Type B pancreatic cell (in vitro differentiated cells): ENCODE measurements at regions not wholly inside any gene's neighbourhood (a gene's known extent, or its start where the extent isn't known, plus 50 kb on each side); places are given as distances from the start of the nearest gene placed in this dataset.

ENCODE experiments used
- DNase-seq: peaks from one replicate; pipeline ENCODE4 v3.0.0; 2021; ENCODE audit warnings: mixed read lengths; ENCODE audit not compliant: unreplicated experiment; ENCODE audit errors: extremely low spot score
- H3K27ac Mint-ChIP-seq: 2 replicates; pipeline ENCODE4 v1.8.0; 2021; ENCODE audit warnings: mild to moderate bottlenecking, mixed read lengths
- H3K27me3 Mint-ChIP-seq: 2 replicates; pipeline ENCODE4 v1.8.0; 2021; ENCODE audit warnings: mixed read lengths
- H3K36me3 Mint-ChIP-seq: 2 replicates; pipeline ENCODE4 v1.8.0; 2021; ENCODE audit warnings: mixed read lengths
- H3K4me1 Mint-ChIP-seq: one replicate; pipeline ENCODE4 v1.8.0; 2021; ENCODE audit warnings: mixed read lengths; ENCODE audit not compliant: unreplicated experiment
- H3K4me3 Mint-ChIP-seq: 2 replicates; pipeline ENCODE4 v1.8.0; 2021; ENCODE audit warnings: mild to moderate bottlenecking, mixed read lengths
- H3K9me3 Mint-ChIP-seq: 2 replicates; pipeline ENCODE4 v1.8.0; 2021; ENCODE audit warnings: mixed read lengths
- TF ChIP-seq, protein P1 (sequence below): fragments of 200-600 bp; sonication (generic); conservative IDR thresholded peaks from 2 replicates; pipeline ENCODE4 v1.5.0; 2021; ENCODE audit warnings: antibody characterized with exemption, mild to moderate bottlenecking

DNA sequence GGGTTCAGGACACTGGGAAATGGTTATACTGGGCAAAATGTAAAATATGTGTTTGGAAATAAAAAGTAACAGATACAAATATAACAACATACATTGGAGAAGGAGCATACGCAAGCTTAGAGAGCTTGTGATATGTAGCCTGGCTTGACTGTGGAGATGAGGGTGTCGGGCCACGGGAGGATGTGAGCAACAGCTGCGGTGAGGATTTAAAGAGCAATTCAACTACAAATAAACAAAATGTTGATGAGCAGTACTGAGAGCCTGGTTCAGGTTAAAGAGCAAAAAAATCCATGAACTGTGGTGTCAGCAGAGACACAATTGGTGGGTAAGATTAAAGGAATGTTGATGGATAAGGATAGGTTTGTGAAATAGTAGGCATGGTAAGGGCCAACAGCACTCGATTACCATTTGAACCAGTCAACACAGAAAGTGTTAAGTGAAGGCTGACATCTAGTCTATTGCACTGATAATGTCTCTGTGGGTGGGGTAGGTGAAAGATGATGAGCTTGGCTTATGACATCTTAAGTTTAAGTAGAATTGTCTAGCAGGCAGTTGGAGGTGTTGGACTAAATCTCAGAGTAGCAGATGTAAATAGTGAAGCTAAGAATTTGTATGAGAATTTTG is 723.2 kb downstream of the EPM2A start:
- Mint-ChIP-seq H3K27ac (no peak overlapping the region), H3K9me3 (no peaks in the 10 kb centered on the region), H3K4me3 (no peak overlapping the region), H3K36me3 (no peaks in the 10 kb centered on the region), H3K4me1 (no peaks in the 10 kb centered on the region), H3K27me3 (no peaks in the 10 kb centered on the region)
- no peak for DNase-seq
- TF ChIP-seq, protein P1, sequence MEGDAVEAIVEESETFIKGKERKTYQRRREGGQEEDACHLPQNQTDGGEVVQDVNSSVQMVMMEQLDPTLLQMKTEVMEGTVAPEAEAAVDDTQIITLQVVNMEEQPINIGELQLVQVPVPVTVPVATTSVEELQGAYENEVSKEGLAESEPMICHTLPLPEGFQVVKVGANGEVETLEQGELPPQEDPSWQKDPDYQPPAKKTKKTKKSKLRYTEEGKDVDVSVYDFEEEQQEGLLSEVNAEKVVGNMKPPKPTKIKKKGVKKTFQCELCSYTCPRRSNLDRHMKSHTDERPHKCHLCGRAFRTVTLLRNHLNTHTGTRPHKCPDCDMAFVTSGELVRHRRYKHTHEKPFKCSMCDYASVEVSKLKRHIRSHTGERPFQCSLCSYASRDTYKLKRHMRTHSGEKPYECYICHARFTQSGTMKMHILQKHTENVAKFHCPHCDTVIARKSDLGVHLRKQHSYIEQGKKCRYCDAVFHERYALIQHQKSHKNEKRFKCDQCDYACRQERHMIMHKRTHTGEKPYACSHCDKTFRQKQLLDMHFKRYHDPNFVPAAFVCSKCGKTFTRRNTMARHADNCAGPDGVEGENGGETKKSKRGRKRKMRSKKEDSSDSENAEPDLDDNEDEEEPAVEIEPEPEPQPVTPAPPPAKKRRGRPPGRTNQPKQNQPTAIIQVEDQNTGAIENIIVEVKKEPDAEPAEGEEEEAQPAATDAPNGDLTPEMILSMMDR = no peak

DNA sequence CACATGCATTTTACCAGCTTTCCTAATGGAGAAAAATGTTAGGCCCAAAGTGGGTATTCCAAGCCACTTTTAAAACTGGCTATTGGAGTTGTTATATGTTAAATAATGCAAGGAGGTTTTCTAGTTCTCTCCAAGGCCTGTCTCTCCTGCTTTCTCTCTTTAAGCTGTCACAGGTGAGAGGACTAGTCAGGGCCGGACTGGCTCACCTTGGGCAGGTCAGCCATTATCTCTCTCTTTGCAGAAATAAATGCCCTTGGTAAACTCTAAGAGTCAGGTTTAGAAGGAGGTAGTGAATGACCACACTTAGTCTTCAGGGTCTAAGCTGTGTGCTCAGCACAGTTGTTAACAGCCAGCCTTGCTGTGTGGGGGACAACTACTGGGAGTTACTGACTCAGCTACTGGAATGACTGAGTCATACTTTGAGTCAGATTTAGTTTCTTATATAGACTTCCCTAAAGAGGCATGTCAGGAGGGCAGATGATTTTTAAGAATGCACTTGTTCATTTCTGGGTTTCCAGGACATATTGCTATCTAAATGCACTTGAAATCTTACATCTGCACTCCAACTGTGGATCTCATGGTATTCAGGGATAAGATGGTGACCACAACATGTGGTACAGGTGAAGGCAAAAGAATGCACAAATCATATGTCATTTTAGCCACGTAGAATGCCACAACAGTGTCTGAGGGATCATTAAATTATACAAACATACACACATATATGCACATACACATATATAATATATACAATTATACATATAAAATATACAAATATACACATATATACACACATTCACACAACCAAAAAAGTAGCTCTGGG is 719.4 kb downstream of the EPM2A start:
- Mint-ChIP-seq H3K4me3 (no peak overlapping the region), H3K27me3 (no peaks in the 10 kb centered on the region), H3K36me3 (no peaks in the 10 kb centered on the region), H3K9me3 (no peaks in the 10 kb centered on the region), H3K4me1 (no peaks in the 10 kb centered on the region), H3K27ac (no peak overlapping the region)
- TF ChIP-seq, protein P1 = no peak
- DNase-seq = no peak

DNA sequence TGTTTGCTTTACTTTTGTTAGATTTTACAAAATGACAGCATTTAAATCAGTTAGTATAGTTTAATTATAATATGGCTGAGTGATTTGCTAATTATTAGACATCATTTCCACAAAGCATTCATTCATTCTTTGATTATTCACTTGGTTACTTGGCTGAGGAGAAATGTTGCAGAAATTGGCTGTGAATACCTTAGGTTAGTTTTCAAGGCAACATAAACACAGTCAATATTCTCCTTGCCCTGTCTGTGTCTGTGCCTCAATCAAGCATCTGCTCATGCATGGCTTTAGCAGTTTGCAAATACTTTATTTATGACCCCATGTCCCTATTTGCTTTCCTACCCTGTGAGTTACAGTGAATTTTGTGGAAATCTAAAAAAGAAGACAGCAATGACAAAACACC is 718.3 kb downstream of the EPM2A start:
- H3K27me3 Mint-ChIP-seq = no peaks in the 10 kb centered on the region
- DNase-seq = no peak
- H3K4me1 Mint-ChIP-seq = no peaks in the 10 kb centered on the region
- no peaks in the 10 kb centered on the region for H3K36me3 Mint-ChIP-seq
- H3K9me3 Mint-ChIP-seq = no peaks in the 10 kb centered on the region
- TF ChIP-seq, protein P1 = no peak
- H3K4me3 Mint-ChIP-seq = no peak overlapping the region
- no peak overlapping the region for H3K27ac Mint-ChIP-seq

DNA sequence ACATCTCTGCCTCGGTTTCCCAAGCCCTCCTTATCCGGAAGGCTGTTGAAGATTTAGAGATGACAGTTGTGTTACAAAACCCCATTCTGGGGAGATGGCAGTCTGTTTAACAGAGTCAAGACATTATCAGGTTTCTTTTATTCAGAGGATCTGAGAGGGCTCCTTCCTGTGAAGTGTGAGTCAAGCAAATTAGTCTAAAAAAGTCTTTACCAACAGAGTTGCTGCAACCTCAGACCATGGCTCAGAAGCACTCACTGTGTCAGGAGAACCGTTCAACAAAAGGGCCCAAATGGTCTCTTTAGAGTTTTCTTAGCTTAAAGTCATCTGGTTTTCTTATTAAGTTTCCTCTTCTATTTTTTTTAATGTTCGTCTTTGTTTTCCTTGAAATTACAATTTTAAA is 717.8 kb downstream of the EPM2A start:
- no peak overlapping the region for H3K4me3 Mint-ChIP-seq
- no peak for DNase-seq
- H3K27me3 Mint-ChIP-seq = no peaks in the 10 kb centered on the region
- H3K9me3 Mint-ChIP-seq = no peaks in the 10 kb centered on the region
- H3K4me1 Mint-ChIP-seq = peaks cover 1% of the 10 kb centered on the region
- H3K36me3 Mint-ChIP-seq = no peaks in the 10 kb centered on the region
- TF ChIP-seq, protein P1 = no peak
- no peak overlapping the region for H3K27ac Mint-ChIP-seq

DNA sequence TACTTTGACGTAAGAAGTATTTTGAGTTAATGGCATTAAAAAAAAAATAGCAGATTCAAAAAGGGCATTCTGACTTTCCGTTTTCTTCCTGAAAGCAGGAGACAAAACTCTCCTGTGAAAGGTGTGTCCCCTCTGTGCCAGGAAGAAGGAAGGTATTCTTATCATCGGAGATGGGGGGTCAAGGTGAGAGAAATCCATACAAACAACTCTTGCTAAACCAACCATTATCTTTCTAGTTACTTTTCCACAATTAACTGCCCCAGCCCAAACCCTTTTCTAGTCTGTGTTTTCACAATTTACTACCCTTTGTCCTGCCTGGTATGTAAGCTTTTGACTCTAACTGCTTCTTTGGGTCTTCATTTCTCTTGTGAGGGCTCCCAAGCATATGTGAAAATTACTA is 717.3 kb downstream of the EPM2A start:
- no peaks in the 10 kb centered on the region for H3K9me3 Mint-ChIP-seq
- no peaks in the 10 kb centered on the region for H3K36me3 Mint-ChIP-seq
- no peaks in the 10 kb centered on the region for H3K27me3 Mint-ChIP-seq
- no peak overlapping the region for H3K27ac Mint-ChIP-seq
- TF ChIP-seq, protein P1 = no peak
- no peak for DNase-seq
- H3K4me1 Mint-ChIP-seq = peaks cover 6% of the 10 kb centered on the region
- H3K4me3 Mint-ChIP-seq = no peak overlapping the region
